ENCODE measurements at regions not wholly inside any gene's neighbourhood (a gene's known extent, or its start where the extent isn't known, plus 50 kb on each side); places are given as distances from the start of the nearest gene placed in this dataset.
"Not testable (repeated sequence)": the region's sequence is repeated elsewhere in the genome, so short reads cannot be mapped to it uniquely, and the experiment has no call there.

GRCh38 chr10:61818251-61818650, 83.2 kb upstream of the ARID5B start:
- DNase-seq; H3K27me3 ChIP-seq; H3K4me3 ChIP-seq; H3K36me3 ChIP-seq; H3K4me1 ChIP-seq; intact Hi-C loops (cut with DNase I; ENCODE audit: low total_unique reads); H3K27ac ChIP-seq; H3K9me3 ChIP-seq; in situ Hi-C loops (cut with MboI; ENCODE audit: low pct_ligation_motif_present in 1 of 4, low pct_unique_long_range_greater_than_20kb in 1 of 4, low sequenced_read_pairs in 3 of 4): not testable (repeated sequence)
- 75 to 78% methylated on average over 1 to 2 of the region's 2 CpGs for WGBS, 2 donors (ENCODE audit: low coverage in 1 of 2)

DNA sequence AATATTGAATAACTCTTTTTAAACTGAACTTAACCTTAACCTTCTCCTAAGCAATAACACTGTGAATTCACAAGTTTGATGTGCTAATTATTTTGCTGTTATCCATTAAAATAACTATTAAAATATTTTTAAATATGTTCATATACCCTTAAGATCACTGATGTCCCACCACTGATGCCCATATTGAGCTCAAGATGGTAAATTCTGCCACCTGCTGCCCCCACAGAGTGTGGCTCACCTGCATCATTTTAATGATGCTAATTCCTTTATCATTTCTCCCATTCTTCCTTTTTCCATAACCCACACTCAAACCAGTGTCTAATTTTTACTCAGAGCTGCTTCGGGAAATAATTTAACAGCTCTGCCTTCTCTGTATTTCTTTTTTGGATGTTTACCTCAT, 82.3 kb upstream of the ARID5B start:
- no peak overlapping the region for H3K27ac ChIP-seq
- H3K4me1 ChIP-seq: no peaks in the 10 kb centered on the region
- TF ChIP-seq POLR2A (IDR thresholded peaks at IDR 0.05): no peak
- no peak for TF ChIP-seq POLR2AphosphoS5 (IDR thresholded peaks at IDR 0.05)
- TF ChIP-seq, protein P1, sequence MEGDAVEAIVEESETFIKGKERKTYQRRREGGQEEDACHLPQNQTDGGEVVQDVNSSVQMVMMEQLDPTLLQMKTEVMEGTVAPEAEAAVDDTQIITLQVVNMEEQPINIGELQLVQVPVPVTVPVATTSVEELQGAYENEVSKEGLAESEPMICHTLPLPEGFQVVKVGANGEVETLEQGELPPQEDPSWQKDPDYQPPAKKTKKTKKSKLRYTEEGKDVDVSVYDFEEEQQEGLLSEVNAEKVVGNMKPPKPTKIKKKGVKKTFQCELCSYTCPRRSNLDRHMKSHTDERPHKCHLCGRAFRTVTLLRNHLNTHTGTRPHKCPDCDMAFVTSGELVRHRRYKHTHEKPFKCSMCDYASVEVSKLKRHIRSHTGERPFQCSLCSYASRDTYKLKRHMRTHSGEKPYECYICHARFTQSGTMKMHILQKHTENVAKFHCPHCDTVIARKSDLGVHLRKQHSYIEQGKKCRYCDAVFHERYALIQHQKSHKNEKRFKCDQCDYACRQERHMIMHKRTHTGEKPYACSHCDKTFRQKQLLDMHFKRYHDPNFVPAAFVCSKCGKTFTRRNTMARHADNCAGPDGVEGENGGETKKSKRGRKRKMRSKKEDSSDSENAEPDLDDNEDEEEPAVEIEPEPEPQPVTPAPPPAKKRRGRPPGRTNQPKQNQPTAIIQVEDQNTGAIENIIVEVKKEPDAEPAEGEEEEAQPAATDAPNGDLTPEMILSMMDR (IDR thresholded peaks at IDR 0.05): no peak
- no peak for TF ChIP-seq EP300 (IDR thresholded peaks at IDR 0.05; ENCODE audit: low read depth)
- no peaks in the 10 kb centered on the region for H3K36me3 ChIP-seq
- 84 to 88% methylated on average over 1 of the region's 1 CpG for WGBS, 2 donors (ENCODE audit: low coverage in 1 of 2)
- intact Hi-C loops (cut with DNase I; ENCODE audit: low total_unique reads): no loop called here
- H3K27me3 ChIP-seq: no peaks in the 10 kb centered on the region
- no peaks in the 10 kb centered on the region for H3K9me3 ChIP-seq
- H3K4me3 ChIP-seq: no peak overlapping the region
- in situ Hi-C loops (cut with MboI; ENCODE audit: low pct_ligation_motif_present in 1 of 4, low pct_unique_long_range_greater_than_20kb in 1 of 4, low sequenced_read_pairs in 3 of 4): no loop called here
- no peak for DNase-seq

GRCh38 chr10:61821153-61821552, 80.3 kb upstream of the ARID5B start:
- H3K9me3 ChIP-seq: no peaks in the 10 kb centered on the region
- no peak overlapping the region for H3K27ac ChIP-seq
- in situ Hi-C loops (cut with MboI; ENCODE audit: low pct_ligation_motif_present in 1 of 4, low pct_unique_long_range_greater_than_20kb in 1 of 4, low sequenced_read_pairs in 3 of 4) (no loop called here), intact Hi-C loops (cut with DNase I; ENCODE audit: low total_unique reads) (no loop called here)
- H3K36me3 ChIP-seq: no peaks in the 10 kb centered on the region
- no peak for TF ChIP-seq EP300 (IDR thresholded peaks at IDR 0.05; ENCODE audit: low read depth)
- TF ChIP-seq, protein P1 (IDR thresholded peaks at IDR 0.05): no peak
- no peak for TF ChIP-seq POLR2A (IDR thresholded peaks at IDR 0.05)
- no peak for TF ChIP-seq POLR2AphosphoS5 (IDR thresholded peaks at IDR 0.05)
- H3K4me1 ChIP-seq: no peaks in the 10 kb centered on the region
- 80 to 86% methylated on average over 5 of the region's 5 CpGs for WGBS, 2 donors (ENCODE audit: low coverage in 1 of 2)
- DNase-seq: no peak
- H3K27me3 ChIP-seq: no peaks in the 10 kb centered on the region
- no peak overlapping the region for H3K4me3 ChIP-seq

DNA sequence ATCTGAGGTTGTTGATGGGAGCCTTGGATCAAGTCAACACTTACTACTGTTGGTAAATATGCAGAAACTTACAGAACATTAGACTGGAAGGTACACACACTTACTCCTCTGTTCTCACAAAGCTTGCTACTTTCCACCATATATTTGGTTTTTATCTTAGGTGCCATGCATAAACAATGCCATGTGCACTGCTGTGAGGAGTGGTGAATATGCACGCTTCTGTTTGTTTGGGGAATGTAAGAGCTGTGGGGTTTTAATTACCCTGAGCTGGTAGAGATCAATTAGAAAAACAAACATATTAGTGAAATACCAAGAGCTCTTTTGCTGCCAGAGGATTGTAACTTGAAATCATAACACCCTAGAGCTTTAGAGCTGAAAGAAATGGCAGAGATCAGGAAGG, 79.8 kb upstream of the ARID5B start:
- Histone ChIP-seq H3K4me3 (no peak overlapping the region), H3K9me3 (no peaks in the 10 kb centered on the region), H3K27ac (no peak overlapping the region), H3K27me3 (no peaks in the 10 kb centered on the region), H3K4me1 (no peaks in the 10 kb centered on the region), H3K36me3 (no peaks in the 10 kb centered on the region)
- WGBS, 2 donors (ENCODE audit: low coverage in 1 of 2): 20 to 86% methylated on average over 1 of the region's 1 CpG
- in situ Hi-C loops (cut with MboI; ENCODE audit: low pct_ligation_motif_present in 1 of 4, low pct_unique_long_range_greater_than_20kb in 1 of 4, low sequenced_read_pairs in 3 of 4) (no loop called here), intact Hi-C loops (cut with DNase I; ENCODE audit: low total_unique reads) (no loop called here)
- no peak for DNase-seq
- TF ChIP-seq EP300 (IDR thresholded peaks at IDR 0.05; ENCODE audit: low read depth) (no peak), POLR2AphosphoS5 (IDR thresholded peaks at IDR 0.05) (no peak), POLR2A (IDR thresholded peaks at IDR 0.05) (no peak)
- TF ChIP-seq, protein P1 (IDR thresholded peaks at IDR 0.05): no peak

DNA sequence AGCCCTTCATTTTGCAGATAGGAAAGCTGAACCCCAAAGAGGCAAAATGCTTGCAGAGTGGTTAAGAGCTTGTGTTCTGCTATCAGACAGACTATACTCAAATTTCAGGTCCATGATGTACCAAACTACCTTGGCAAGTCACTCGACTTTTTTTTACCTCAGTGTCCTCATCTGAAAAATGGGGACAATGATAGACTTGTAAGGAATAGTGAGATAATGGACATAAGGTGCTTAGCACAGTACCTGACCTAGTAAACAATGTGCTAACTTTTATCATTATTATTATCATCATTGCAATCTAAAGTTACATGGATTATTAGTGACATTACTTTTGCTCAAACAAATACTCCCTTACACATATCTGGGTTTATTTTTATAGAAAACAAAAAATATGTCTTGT, 79.4 kb upstream of the ARID5B start:
- no peak for DNase-seq
- Histone ChIP-seq H3K4me1 (no peaks in the 10 kb centered on the region), H3K27ac (no peak overlapping the region), H3K9me3 (no peaks in the 10 kb centered on the region), H3K36me3 (no peaks in the 10 kb centered on the region), H3K4me3 (no peak overlapping the region), H3K27me3 (no peaks in the 10 kb centered on the region)
- TF ChIP-seq EP300 (IDR thresholded peaks at IDR 0.05; ENCODE audit: low read depth) (no peak), POLR2A (IDR thresholded peaks at IDR 0.05) (no peak), POLR2AphosphoS5 (IDR thresholded peaks at IDR 0.05) (no peak)
- TF ChIP-seq, protein P1 (IDR thresholded peaks at IDR 0.05): no peak
- in situ Hi-C loops (cut with MboI; ENCODE audit: low pct_ligation_motif_present in 1 of 4, low pct_unique_long_range_greater_than_20kb in 1 of 4, low sequenced_read_pairs in 3 of 4): no loop called here
- WGBS, 2 donors (ENCODE audit: low coverage in 1 of 2): 75 to 76% methylated on average over 1 of the region's 1 CpG
- intact Hi-C loops (cut with DNase I; ENCODE audit: low total_unique reads): no loop called here

Measured in transverse colon (tissue), 4 donors.